ENCODE measurements at regions not wholly inside any gene's neighbourhood (a gene's known extent, or its start where the extent isn't known, plus 50 kb on each side); places are given as distances from the start of the nearest gene placed in this dataset.

- no peak for DNase-seq
Measured at GRCh38 chr7:50208378-50208982, 96.0 kb upstream of the IKZF1 start.

- no peak for DNase-seq
Measured at GRCh38 chr7:50207686-50208255, 96.7 kb upstream of the IKZF1 start.

DNA sequence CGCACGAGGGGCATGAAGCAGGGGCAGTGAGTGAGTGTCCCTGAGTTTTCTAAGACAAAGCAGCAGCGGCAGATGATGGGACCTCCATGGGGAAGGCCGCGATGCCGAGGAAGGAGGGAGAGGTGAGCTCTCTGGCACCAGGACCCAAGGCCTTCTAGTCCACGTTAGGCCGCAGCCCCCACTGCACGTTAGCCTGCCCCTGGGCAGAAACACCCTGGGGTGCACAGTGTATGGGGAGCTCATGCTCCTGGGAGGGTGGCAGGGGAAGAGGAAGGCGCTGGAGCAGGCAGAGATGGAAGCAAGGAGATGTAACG is 97.3 kb upstream of the IKZF1 start:
- DNase-seq = no peak

- DNase-seq = no peak
Measured at GRCh38 chr7:50206453-50207250, 97.9 kb upstream of the IKZF1 start.

GRCh38 chr7:50205011-50205410 is 99.5 kb upstream of the IKZF1 start:
- DNase-seq = no peak

DNA sequence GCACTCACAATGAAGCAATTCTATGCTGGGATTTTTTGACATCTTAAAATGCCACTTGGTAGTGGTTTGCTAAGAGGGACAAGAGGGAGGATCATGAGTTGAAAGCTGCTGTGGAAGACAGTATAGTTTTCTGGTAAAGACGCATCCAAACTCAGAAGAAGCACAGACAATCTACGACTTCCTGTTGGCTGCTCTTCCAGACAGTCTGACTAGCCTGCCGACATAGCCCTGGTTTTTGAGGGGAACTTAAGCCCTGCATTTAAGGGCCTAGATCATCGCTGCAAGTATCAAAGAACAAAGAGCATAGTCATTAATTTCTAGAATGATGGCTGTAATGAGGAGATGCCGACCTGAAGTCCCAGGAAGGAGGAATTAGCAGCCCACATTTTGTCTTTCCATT is 99.9 kb upstream of the IKZF1 start:
- no peak for DNase-seq

GRCh38 chr7:50203521-50203920 is 101.0 kb upstream of the IKZF1 start:
- no peak for DNase-seq

DNA sequence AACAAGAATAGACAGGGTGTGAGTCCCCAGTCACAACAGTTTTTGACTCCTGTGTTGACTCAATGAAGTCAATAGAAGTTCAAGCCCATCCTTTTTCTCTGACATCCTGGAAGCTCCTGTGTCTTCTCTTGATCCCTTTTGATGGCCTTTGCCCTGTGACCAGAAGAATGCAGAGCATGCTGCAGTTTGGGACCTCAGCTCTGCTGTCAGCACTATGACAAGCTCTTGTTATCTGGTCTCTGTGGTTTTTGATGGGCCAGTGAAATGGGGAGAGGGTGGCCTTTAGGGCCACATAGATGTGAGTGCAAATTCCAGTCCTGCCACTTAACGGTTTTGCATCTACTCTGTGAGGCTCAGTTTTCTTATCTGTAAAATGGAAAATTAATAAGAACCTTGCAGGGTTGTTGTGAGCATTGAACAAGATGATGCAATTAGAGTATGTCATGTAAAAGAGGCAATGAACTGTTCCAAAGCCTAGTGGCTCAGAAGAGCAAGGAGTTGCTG is 102.4 kb upstream of the IKZF1 start:
- DNase-seq = no peak

DNA sequence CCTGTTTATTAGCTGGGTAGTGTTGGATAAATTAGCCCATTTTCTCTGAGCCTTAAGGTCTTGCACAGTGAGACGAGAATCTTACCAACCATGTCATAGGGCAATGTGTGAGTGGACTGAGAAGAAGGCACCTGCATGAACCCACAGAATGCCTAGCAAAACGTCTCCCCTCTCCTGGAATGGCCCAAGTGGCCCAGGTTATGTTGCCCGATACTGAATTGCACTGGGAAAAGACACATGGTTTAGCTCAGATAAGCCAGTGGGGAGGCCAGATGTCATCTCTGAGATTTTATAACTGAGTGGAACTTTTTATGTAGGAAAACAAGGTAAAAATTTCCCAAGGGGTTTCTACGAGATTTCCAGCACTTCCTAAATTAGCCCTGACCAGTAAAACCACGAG is 104.7 kb upstream of the IKZF1 start:
- DNase-seq = no peak

DNA sequence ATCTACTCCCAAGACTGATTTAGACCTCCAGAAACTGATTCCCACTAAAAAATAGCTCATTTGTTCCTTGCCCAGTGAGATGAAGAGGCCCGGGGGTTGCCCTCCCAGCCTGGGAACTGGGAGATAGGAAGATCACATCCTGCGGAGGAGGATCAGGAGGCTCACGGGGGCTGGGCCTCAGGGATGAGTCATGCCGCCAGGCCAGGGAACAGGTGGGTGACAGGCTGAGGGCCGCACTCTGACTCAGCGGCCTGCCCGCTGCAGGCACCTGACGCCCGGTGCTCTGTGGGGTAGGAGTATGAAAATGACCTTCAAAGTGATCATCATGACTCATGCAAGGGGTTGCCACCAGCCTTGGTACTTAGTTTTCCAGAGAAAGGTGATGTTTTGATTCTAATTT is 104.5 kb upstream of the ZPBP start:
- DNase-seq = no peak

DNA sequence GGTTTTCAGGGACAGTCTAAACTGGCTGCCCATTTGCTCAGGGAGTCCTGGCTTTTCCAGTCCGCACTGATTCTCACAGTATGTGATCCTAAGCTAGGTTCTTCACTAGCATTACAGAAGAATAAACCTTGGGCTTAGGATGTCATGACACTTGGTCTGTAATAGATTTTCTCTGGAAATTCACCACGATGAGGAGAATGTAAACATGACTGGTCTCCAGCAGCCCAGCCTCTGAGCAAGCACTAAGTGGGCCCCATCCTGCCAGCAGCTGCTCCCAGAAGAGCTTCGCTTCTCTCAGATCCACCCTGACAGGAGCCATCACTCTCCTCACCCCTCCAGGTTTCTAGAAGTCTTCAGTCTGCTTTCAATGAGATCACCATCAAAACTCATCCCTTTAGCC is 103.7 kb upstream of the ZPBP start:
- no peak for DNase-seq

DNA sequence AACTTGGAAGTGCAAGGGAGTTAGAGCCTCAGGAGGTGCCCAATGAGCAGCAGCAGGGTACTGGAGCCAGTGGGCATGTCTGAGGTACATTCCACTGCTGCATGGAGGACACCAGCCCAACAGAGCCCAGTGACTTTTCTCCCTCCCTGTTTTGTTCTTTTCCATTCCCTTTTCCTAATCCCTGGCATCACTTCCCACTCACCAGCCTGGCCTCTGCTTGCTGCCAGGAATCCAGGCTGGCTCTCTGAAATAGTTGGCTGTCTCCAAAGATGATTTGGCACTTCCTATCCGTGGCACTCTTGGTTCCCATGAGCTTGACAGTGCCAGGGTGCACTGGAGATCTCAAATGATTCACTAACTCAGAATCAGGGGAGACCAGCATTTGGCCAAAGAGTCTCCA is 97.7 kb upstream of the ZPBP start:
- no peak for DNase-seq

DNA sequence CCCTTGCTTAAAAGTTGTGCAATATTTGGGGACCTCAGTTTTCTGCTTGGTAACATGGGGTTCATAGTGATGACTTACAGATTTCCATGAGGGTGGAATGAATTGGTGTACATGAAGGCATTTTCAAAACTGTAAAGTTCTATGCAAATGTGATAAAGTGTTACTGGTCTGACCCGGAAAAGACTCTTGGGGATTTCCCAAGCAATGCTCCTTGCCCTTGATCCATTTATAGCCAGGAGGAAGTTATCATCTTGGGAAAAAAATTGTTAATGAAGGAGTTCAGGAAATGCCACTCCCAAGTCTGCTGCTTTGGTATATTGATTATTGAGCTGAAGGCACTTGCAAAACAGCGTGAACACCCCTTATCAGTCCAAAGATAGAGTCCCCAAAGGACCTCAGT is 96.3 kb upstream of the ZPBP start:
- no peak for DNase-seq

DNA sequence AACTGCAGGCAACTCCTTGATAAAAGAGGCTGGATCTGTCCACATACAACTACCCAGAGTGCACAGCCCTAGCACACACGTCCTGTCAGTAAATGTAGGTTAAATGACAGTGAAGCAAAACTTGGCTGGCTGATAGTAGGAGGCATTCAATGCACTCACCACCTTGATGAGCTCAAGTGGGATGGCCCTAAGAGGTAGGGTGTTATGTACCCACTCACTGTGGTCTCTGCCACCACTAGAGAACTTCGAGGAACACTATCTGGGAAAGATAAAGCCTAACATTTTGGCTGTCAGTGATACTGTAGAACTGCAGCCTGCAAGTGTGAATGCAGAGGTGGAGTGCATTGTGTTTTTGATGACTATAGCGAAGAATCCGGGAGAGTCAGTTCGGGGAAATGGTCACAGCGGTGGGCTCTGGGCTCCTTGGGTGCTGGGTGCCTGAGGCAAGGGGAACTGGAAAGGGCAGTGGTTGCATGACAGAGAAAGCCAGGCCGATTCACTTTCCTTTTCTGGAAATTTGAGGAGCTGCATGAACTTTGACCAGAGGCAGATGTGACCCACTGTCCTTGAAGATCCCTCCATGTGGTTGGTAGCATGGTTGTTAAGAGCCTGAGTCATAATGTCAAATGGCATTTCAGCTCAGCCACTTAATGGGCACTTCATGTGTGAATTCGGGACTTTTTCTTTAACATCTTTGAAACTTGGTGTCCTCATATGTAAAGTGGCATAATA is 93.1 kb upstream of the ZPBP start:
- no peak for DNase-seq

DNA sequence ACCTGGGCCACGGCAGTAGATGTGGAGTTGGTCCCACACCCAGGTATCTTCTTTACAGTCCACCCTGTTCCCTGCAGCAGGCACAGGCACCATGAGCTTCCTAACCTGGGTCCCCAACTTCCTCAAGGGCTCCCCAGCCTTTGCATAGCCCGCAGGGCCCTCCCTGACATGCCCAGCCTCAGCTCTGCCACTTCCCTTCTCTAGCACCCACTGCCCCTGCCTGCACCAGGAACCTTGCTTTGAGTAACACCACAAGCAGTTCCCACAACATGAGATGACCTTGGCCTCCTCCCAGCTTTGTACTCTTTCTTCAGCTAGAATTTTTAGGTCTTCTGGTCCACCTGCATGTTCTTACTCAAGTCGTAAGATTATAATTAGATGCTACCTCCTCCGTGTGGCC is 92.2 kb upstream of the ZPBP start:
- no peak for DNase-seq

DNA sequence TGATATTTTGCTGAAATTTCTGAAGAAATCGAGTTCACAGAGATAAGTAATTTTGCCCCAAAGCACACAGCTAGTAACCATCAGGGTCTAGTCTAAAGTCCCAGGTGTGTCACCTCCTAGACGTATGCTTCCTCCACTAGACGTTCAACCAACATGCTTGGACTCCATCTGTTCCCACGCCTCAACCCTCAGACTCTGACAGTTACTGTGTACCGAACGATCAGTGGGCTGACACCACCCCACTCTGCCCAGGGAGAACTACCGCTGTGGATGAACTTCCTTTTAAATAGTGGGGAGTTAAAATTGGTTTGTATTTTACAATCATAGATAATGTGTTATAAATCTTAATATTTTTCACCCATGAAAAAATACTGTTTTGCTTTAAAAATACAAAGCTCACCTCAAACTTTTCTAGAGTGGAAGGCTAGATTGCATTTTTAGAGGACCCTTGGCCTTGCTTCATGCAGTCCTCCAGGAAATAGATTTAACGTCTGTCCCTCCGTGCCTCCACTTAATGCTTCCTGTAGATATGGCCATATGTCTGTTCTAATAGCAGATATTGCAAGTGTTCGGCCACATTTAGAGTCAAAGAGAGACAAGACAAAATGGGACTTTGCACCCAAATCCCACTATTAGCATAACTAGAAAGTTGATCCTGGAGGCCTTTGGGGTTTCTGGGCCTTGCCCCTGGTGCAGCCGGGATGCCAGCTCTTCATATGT is 91.4 kb upstream of the ZPBP start:
- DNase-seq = no peak

DNA sequence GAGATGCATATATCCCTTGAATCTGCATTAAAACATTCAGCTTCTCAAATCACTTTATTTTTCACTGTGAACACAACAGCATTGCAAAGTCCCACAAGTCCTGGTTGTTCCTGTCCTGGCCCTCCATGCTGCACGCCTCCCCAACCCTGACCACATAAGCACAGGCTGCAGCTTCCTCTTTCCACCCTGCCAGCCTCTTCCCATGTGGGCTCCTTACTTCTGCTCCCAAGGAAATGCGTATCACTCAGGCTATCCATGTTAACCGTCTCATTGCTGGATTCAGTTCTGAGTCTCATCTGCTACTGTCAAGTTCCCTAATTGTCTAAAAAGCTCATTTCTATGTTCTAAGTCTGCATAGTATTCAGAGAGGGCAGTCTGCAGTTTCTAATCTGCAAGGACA is 89.7 kb upstream of the ZPBP start:
- no peak for DNase-seq

- no peak for DNase-seq
Measured at GRCh38 chr7:50181081-50181480, 88.0 kb upstream of the ZPBP start.

DNA sequence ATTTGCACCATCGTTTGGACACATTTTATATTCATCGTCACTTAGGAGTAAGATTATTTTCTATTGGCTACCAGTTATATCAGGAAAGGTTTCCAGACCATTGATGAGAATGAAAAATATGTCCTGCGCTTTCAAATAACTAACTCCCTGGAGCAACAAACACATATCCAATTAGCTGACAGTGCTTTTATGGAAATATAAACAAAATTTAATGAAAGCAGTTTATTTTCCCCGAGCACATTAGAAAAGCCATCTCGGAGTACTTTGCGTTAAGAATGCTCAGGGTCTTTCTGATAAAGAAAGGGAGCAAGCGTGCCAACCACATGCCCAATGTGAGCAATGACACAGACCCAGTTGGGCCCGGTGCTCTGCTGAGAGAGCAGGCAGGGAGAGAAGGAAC is 85.1 kb upstream of the ZPBP start:
- no peak for DNase-seq

DNA sequence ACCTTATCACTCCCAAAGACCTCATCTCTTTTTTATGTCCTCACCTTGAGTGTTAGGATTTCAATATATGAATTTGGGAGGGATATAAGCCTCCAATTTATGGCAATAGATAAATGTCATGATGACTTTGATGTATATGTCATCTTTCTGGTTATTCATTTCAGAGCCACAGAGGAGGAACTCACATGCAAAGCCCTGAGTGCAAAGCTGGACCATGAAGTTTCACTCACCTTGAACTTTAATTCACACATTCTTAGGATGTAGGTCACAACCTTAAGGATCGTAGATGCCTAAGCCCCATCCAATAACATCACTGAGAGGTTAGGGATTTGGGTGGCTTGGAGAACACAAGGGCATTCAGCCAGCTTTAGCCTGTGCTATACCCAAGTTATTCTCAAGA is 81.9 kb upstream of the ZPBP start:
- no peak for DNase-seq

DNA sequence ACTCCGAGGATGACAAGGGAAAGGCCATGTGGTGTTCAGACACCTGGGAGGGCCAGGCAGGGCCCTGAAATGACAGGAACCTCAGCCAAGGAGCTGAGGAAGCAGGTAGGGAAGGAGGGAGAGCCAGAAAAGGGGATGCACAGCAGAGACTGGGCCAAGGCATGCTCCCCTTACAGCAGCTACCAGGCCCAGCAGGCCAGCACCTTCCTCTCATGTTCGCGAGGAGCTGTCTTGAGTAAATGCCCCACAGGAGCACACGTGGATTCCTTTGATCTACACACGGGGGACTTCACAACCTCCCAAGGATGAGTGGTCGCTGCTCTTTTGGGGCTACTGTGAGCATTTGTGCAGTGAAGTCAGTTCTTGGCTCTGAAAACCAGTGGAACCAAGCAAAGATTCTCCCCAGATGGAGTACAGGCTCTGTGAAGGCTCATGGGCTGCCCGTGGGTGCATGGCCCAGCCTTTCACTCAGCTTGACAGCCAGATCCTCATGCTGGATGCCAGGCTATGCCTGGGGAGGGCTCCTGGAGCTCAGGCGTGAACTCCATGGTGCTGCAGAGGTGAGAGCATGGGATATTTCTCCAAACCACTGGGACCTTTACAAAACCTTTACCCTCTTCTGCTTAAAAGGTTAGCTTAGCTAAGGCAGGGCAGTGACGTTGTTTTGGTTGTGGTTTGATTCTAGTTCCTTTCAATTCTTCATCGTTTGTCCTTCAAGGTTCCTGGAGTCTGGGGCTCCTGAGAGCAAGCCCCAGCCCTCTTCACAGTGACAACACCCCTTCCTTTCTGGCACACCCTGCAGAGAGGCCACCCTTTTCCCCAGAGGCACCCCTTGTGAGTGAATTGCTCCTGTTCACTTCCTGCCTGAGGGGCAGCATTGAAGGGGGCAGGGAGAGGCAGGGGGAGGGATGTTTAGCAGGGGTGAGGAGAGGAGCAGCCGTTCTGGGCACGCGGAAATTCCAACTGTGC is 74.2 kb upstream of the ZPBP start:
- DNase-seq = no peak

DNA sequence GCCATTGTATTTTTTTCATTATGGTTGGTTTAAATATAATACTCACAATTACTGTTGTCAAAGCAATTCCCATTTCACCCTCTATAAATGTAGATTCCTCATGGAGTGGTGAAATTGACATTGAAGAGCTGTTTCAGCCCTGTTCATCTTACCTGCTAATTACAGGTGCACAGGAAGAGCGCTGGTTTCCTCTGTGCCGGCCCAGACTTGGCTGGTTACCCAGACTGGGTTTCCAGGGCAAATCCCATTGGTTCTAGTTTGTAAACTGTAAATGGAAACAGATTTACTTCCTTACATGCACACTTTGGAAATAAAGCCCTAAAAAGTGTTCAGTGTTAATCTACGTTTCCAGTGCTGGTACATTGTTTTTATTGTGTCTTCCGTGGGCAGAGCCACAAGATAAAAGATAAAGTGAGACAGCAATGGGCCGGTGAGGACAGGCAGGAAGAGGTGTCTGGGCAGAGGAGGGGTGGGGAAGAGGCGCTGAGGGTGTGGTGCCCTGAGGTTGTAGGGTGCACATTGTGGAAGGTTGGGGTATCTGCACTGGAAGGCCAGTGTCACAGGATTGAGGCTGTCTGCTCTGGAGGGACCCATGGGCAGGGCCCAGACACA is 71.6 kb upstream of the ZPBP start:
- DNase-seq = no peak

Data from DMS153 (cell line).